Stimulated activated CD4-positive, alpha-beta T cell treated with anti-CD3 and anti-CD28 coated beads, Interleukin-15, amount 100 ng/mL, for 24 hours (primary cell): ENCODE measurements at regions not wholly inside any gene's neighbourhood (a gene's known extent, or its start where the extent isn't known, plus 50 kb on each side); places are given as distances from the start of the nearest gene placed in this dataset.

ENCODE experiments used
- DNase-seq: peaks from one replicate; pipeline ENCODE4 v3.0.0-alpha.2; 2020

- no peak for DNase-seq
These were observed 62.1 kb upstream of the CCDC54 start for GRCh38 chr3:107315141-107315540.

GRCh38 chr3:107323723-107324122 is 53.5 kb upstream of the CCDC54 start:
- no peak for DNase-seq

DNA sequence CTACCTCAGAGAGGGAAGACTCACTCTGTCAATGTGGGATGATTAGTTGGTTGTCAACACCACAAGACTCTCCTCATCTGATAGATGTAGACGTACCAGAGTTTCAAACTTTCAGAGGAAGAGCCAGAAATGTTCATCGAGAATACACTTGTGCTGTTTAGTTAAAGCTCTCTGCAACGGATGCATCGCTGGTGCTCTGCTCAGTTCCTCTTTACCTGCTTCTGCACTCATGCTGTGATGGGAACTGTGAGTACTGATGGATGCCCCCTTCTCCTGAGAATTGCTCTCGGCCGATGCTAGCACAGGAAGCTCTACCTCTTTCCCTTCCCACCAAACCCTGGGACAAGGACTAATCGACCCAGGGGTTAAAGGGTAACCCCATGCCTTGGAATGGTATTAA is 51.8 kb upstream of the CCDC54 start:
- DNase-seq = no peak
